ENCODE measurements at regions not wholly inside any gene's neighbourhood (a gene's known extent, or its start where the extent isn't known, plus 50 kb on each side); places are given as distances from the start of the nearest gene placed in this dataset.
"Not testable (repeated sequence)": the region's sequence is repeated elsewhere in the genome, so short reads cannot be mapped to it uniquely, and the experiment has no call there.

- no peak for DNase-seq
These were observed 562.6 kb downstream of the PTPRU start for GRCh38 chr1:29798699-29799566.

GRCh38 chr1:29797125-29797524, 560.8 kb downstream of the PTPRU start:
- DNase-seq, result not testable (repeated sequence)

GRCh38 chr1:29795965-29796364, 559.6 kb downstream of the PTPRU start:
- not testable (repeated sequence) for DNase-seq

DNA sequence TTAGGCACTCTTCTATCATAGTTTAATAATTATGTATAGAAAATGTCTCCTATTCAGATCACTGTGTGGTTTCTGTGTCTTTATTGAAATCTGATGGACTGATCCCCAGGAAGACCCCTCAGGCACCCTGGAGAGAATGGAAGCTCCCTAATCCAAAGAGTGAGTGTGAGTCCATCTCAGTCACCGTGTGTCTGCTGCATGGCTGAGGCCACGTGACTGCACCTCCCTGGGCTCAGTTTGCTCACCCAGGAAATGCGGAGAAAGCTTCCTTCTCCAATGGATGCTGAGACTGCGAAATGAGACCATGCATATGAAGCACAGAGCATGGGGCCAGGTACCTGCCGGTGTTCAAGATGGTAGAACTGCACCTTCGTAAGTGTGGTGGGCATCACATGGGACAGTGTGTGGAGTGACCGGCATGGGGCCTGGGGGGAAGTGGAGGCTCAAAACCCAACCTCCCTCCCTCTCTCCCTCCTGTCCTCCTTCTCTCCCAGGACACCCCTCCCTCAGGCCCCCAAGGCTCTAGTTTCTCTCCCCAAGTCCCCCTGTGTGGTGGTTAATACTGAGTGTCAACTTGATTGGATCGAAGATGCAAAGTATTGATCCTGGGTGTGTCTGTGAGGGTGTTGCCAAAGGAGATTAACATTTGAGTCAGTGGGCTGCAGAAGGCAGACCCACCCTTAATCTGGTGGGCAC, 557.5 kb downstream of the PTPRU start:
- no peak for DNase-seq

GRCh38 chr1:29793101-29793546, 556.8 kb downstream of the PTPRU start:
- peak; percentile 64 for DNase-seq

- DNase-seq, result no peak
These were observed 553.6 kb downstream of the PTPRU start for GRCh38 chr1:29789910-29790247.

DNA sequence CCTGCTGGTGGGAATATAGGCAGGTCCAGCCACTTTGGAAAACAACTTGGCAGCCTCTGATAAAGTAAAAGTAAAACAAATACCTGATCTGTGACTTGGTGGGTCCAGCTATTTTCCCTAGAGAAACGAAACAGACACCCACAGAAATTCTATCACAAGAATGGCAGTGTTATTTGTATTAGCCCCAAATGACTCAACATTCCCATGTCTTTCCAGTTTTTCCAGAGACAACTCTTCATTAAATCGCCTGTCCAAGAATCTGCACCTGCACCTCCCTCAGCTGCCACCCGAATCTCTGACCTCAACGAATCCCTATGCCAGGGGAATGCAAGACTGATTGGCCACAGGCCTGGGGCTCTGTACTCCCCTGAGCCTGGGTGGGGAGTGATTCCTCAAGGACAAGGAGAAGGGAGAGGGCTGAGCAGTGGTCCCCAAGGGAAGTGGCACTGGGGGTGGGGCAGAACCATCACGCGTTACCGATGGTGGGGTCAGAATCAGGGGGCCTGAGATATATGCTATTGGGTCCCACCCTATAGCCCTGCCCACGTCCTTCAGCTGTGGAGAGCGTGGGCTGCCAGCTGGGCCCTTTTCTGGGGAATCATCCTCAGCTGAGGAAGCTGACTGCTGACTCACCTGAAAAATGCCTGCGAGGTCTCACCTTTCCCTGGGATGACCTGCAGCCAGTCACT, 553.0 kb downstream of the PTPRU start:
- no peak for DNase-seq

DNA sequence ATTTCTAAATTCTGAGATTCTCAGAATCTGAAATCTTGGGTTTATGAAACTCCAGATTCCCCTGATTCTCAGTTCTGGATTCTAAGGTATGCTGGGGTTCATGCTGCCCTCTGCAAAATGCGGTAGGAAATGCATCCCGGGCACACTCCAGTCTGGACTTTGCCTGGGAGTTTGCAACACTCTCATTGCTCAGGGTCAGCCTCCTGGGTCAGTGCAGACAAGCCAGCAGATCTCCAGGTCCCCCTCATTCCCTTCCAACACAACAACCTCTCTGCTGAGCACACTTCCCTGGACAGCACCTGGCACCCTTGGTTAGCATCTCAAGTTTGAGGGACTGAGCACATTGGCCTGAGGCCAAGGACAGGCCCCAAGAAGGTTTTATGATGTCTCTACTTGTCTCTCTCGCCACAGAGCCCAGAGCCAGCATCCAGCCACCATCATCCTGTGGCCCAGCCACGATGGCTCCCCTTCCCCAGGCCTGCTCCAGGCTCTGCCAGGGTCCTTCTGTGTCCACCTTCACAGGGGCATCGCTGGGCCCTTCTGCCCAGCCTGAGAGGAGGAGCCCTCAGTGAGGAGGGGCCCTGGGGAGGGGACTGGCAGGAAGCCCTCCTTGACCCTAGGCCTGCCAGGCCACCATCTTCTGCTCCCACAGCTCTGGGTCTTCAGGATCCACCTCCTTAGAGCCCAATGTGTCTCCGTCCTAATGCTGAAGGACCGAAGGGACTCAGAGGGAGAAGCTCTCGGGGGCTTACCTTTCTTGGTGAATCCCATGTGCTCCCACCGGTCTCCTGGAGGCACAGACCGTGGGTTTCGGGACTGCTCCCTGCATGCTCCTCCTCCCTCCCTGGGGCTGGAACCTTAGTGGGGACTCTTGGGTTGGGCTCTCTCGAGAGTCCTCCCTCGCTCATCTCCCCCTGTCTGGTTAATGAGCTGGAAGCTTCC, 550.7 kb downstream of the PTPRU start:
- DNase-seq, result no peak

GRCh38 chr1:29786195-29786594, 549.9 kb downstream of the PTPRU start:
- DNase-seq, result peak; percentile 46

DNA sequence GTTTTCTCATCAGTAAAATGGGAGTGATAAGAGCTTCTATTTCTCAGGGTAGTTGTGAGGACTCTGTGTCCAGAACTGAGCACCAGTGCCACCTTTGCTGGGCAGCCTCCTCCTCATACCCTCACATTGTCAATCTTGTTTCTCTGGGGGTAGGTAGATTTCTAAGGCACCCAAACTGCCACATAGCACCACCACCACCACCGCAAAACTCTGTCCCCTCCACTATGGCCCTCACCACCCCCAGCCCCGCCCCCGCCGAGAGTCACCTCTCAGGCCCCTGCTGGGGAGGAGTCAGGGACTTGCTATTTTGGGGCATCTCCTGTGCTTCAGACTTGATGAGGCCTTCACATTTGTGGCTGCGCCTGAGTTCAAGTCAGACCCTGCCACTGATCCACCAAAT, 549.2 kb downstream of the PTPRU start:
- no peak for DNase-seq

GRCh38 chr1:29785137-29785527, 548.8 kb downstream of the PTPRU start:
- DNase-seq, result no peak

DNA sequence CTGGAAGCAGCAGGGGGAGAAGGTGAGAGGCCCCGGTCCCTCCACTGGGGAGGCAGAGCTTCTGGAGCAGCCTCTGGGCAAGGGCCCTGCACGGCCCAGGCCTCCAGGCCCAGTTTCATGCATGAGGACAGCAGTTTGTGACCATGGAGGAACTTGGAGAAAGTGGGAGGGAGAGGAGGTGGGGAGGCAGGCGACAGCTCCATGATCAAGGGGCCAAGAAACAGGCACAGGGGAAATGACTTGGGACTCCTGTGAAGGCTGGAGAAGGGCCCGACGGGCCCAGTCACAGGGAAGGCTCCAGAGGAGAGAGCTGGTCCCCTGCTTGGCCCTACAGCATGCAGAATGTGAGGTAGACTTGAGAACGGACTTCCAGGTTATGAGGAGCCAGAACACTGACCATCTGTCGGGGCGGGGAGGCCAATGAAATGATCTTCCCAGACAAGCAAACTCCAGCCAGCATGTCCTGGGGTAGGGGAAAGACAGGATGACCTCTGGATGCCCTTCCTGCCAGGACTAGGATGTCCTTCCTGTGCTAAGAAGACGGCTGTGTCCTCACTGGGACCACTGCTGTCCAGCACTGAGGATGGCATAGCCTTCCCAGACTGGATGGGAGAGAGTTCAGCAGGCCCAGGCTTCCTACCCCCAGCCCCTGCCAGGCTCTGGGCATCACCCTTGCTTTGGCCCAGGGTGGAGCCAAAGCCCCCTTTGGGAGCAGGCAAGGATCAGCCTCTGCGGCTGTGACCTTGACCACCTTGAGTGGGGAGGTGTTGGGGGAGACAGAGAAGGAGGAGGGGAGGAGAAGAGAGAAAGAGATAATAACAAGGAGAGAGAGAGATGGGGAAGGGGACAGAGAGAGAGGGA, 548.2 kb downstream of the PTPRU start:
- DNase-seq, result no peak

DNA sequence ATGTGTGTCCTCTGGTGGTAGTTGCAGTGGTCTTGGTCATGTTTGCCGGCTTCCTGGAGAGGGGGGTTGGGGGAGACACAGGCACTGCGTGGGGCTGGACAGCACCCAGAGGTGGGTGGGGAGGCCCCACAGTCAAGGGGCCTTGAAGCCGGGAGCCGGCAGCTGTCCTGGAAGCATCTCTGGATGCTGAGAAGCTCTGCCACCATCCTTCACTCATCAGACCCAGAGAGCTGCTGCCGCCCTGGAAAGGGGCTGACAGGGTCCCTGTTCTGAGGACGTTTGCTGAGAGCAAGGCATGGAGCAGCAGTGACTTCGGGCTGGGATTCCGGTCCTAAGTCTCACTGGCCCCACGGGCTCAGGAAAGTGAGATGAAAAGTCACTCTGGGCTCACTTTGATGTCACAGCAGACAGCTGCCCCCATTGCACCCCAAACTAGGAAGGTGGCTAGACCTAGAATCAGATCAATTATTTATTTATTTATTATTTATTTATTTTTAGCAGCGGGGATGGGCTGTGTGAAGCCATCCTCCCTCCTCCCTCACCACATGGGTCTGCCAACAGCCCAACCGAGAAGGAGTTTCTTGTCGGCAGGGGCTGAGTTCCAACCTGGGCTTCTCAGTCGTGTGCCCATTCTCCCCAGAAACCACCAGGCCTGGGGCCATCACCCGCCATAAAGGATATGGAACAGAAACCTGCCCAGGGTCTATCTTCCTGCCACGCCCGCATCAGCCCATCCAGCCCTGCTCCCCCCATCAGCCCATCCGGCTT, 547.4 kb downstream of the PTPRU start:
- DNase-seq, result no peak

DNA sequence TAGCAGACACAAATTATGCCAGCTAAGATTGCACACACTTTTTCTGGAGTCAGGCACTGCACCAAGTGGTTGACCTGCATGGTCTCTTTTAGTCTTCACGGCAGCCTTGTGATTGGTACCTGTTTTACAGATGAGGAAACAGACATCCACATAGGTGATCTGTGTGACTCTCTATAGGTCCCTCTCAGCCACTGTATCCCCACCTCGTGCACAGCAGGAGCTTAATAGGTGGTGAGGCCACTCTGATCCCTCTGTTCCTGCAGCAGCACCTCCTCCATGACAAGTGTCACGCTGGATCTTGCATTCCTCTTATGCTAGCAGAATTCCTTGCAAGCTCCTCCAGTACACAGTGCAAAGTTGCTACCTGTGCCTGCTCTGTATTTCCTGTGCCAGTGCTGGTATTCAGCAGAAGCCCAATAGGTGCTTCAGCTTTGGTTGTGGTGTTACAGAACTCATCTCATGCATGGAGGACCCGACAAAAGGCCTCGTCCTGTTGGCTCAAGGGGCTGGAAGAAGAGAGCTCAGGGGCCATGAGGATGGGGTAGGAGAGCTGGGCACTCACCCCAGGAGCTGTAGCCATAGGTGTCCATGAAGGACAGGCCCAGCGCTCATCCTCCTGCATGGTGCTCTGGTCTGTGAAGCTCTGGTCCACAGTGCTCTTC, 546.7 kb downstream of the PTPRU start:
- DNase-seq, result no peak

DNA sequence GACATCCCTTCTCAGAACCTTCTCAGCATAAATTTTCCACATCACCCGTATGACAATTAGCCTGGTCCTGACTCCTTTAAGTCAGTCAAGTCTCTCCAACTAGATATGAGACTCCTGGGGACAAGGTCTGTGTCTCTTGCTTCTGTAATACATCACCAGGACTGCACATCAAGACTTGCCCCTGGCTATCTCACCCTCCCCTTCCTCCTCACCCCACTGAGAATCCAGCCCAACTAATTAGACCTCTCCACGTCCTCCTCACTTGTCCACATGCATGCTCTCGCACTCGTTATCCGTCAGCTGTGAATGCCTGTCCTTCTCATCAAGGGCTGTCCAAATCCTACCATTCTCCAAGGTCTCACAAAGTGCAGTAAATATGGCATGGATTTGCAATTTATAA, 542.8 kb downstream of the PTPRU start:
- no peak for DNase-seq

- DNase-seq, result no peak
These were observed 541.2 kb downstream of the PTPRU start for GRCh38 chr1:29777522-29777921.

GRCh38 chr1:29774355-29774754, 538.0 kb downstream of the PTPRU start:
- DNase-seq, result no peak

GRCh38 chr1:29772584-29773100, 536.3 kb downstream of the PTPRU start:
- DNase-seq, result no peak

DNA sequence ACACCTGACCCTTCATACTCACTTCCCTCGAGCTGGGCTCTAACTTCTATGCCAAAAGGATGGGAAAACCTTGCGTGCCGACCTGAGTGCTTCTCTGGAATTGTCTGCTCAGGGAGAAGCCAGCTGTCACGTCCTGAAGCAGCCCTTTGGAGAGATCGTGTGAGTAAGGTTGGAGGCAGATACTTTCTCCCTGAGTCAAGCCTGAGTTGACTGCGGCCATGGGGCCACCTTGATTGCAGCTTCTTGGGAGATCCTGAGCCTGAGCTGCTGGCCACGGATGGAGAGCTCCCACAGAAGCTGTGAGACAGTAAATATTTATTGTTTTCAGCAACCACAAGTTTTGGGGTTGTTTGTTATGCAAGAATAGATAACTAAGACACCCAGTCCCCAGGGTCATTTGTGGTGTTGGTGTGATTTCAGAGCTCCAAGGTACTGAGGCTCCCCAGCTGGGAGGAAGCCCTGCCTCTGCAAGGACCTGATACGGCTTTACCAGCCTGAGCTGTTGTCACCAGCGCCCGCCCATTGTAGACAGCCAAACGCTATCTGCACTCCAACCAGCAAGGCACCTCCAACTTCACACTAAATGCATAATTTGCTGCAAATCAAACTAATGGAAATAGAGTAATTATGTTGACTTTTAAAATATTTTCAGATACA, 531.6 kb downstream of the PTPRU start:
- DNase-seq, result no peak
